GM12891 (cell line): ENCODE measurements at regions not wholly inside any gene's neighbourhood (a gene's known extent, or its start where the extent isn't known, plus 50 kb on each side); places are given as distances from the start of the nearest gene placed in this dataset.

Experiments used
- POLR2A ChIP-seq: IDR thresholded peaks from 2 replicates; pipeline ENCODE4 v1.6.1; 2011; ENCODE audit warnings: low read depth, low read length, control low read depth
- POLR2AphosphoS5 ChIP-seq: IDR thresholded peaks from 2 replicates; pipeline ENCODE4 v1.6.1; 2011; ENCODE audit warnings: low read depth, low read length, control low read depth

DNA sequence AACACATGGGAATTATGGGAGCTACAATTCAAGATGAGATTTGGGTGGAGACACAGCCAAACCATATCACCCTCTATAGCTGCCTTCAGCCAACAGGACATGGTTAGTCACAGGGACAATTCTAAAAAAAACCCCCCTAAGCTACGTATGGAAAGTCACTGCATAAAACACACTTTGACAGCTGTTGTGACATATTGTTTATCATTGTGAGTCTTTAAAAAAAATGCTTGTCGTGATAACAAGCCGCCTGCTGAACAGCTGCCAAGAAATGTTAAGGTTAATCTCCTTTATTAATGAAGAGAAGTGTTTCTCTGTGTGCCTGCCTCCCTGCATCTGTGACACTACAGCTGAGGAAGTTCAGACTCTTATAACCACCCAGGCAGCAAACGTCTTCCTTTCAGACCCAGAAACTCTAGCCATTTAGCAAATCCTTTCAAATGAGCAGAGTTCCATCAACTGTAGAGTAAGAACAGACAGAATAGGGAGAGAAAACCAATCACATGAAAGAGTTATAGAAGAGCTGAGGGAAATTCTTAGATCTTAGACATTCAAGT, 1459.6 kb upstream of the TMEM132C start:
- TF ChIP-seq POLR2A (no peak), POLR2AphosphoS5 (no peak)
